Neural progenitor cell (in vitro differentiated cells): ENCODE measurements at regions not wholly inside any gene's neighbourhood (a gene's known extent, or its start where the extent isn't known, plus 50 kb on each side); places are given as distances from the start of the nearest gene placed in this dataset.

Experiments used
- DNase-seq: peaks from one replicate; pipeline ENCODE4 v3.0.0-alpha.2; 2016; ENCODE audit warnings: low spot score
- H2AFZ ChIP-seq: fragments of 200-600 bp; sonication (generic); replicated peaks from 2 replicates; pipeline ENCODE4 v1.6.1; 2016; ENCODE audit warnings: antibody characterized with exemption
- H3F3A ChIP-seq: fragments of 200-600 bp; sonication (generic); 2 replicates; pipeline ENCODE4 v1.6.1; 2016; ENCODE audit warnings: antibody characterized with exemption, low read depth
- H3K27ac ChIP-seq: fragments of 200-600 bp; sonication (generic); 2 replicates; pipeline ENCODE4 v1.5.1; 2016; ENCODE audit warnings: mild to moderate bottlenecking
- H3K27me3 ChIP-seq: fragments of 200-600 bp; sonication (generic); 2 replicates; pipeline ENCODE4 v1.6.1; 2016; ENCODE audit warnings: mild to moderate bottlenecking, moderate library complexity
- H3K36me3 ChIP-seq: fragments of 200-600 bp; sonication (generic); 2 replicates; pipeline ENCODE4 v1.5.1; 2016
- H3K4me1 ChIP-seq: fragments of 200-600 bp; sonication (generic); 2 replicates; pipeline ENCODE4 v1.6.1; 2016; ENCODE audit warnings: mixed run types
- H3K4me2 ChIP-seq: fragments of 200-600 bp; sonication (generic); 2 replicates; pipeline ENCODE4 v1.6.1; 2016
- H3K4me3 ChIP-seq: fragments of 200-600 bp; sonication (generic); 2 replicates; pipeline ENCODE4 v1.5.1; 2016
- H3K79me2 ChIP-seq: fragments of 200-600 bp; sonication (generic); 2 replicates; pipeline ENCODE4 v1.6.1; 2016; ENCODE audit warnings: low read depth
- H3K9ac ChIP-seq: fragments of 200-600 bp; sonication (generic); 2 replicates; pipeline ENCODE4 v1.6.1; 2016
- H3K9me3 ChIP-seq: fragments of 200-600 bp; sonication (generic); 2 replicates; pipeline ENCODE4 v1.5.1; 2016; ENCODE audit warnings: low read depth
- H4K20me1 ChIP-seq: fragments of 200-600 bp; sonication (generic); 2 replicates; pipeline ENCODE4 v1.6.1; 2016; ENCODE audit warnings: low read depth
- H3K27ac Mint-ChIP-seq: 3 replicates; pipeline ENCODE4 v1.8.0; 2021; ENCODE audit warnings: mixed read lengths
- H3K27me3 Mint-ChIP-seq: 2 replicates; pipeline ENCODE4 v1.8.0; 2022; ENCODE audit warnings: low read depth, mild to moderate bottlenecking, inconsistent platforms, moderate library complexity, mixed read lengths; ENCODE audit not compliant: insufficient read depth
- H3K36me3 Mint-ChIP-seq: 3 replicates; pipeline ENCODE4 v1.8.0; 2021; ENCODE audit warnings: mixed read lengths
- H3K4me1 Mint-ChIP-seq: 3 replicates; pipeline ENCODE4 v1.8.0; 2021; ENCODE audit warnings: mixed read lengths
- H3K4me3 Mint-ChIP-seq: 3 replicates; pipeline ENCODE4 v1.8.0; 2021; ENCODE audit warnings: mild to moderate bottlenecking, moderate library complexity, mixed read lengths
- H3K9me3 Mint-ChIP-seq: 3 replicates; pipeline ENCODE4 v1.8.0; 2020; ENCODE audit warnings: mixed read lengths
- EZH2 ChIP-seq: fragments of 200-600 bp; sonication (generic); IDR thresholded peaks from 2 replicates; pipeline ENCODE4 v1.6.1; 2017; ENCODE audit warnings: antibody characterized with exemption, mild to moderate bottlenecking, moderate library complexity
- EZH2phosphoT487 ChIP-seq: fragments of 200-600 bp; sonication (generic); IDR thresholded peaks from 2 replicates; pipeline ENCODE4 v1.6.1; 2017; ENCODE audit warnings: antibody characterized with exemption
- TF ChIP-seq, protein P1 (sequence below): fragments of 200-600 bp; sonication (generic); IDR thresholded peaks from 2 replicates; pipeline ENCODE4 v1.5.1; 2017; ENCODE audit warnings: antibody characterized with exemption, mild to moderate bottlenecking

DNA sequence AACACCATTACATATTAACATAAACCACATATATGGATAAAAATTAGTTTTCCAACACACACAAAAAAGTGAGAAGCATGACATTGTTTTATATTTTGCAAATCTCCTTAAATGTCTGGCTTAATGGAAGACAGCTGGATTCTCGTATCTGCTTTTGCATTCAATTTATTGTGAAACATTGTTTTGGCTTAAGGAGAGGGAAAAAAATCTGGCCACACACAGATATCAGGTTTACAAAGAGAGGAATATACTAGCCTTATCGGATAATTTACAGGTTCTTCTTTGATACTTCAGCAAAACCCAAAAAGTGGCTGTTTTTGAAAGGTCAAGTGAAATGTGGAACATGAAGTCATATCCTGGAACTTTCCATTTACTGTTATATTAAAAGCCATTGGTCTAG lies 523.5 kb upstream of the ARGLU1 start:
- Histone ChIP-seq H3K4me3 (no peak overlapping the region), H3K27ac (no peak overlapping the region), H3K79me2 (no peaks in the 10 kb centered on the region), H3K4me2 (no peak overlapping the region), H3K9me3 (no peaks in the 10 kb centered on the region), H4K20me1 (no peaks in the 10 kb centered on the region), H3F3A (no peaks in the 10 kb centered on the region), H3K4me1 (no peaks in the 10 kb centered on the region), H2AFZ (no peak overlapping the region), H3K9ac (no peak overlapping the region), H3K36me3 (no peaks in the 10 kb centered on the region), H3K27me3 (no peaks in the 10 kb centered on the region)
- TF ChIP-seq, protein P1, sequence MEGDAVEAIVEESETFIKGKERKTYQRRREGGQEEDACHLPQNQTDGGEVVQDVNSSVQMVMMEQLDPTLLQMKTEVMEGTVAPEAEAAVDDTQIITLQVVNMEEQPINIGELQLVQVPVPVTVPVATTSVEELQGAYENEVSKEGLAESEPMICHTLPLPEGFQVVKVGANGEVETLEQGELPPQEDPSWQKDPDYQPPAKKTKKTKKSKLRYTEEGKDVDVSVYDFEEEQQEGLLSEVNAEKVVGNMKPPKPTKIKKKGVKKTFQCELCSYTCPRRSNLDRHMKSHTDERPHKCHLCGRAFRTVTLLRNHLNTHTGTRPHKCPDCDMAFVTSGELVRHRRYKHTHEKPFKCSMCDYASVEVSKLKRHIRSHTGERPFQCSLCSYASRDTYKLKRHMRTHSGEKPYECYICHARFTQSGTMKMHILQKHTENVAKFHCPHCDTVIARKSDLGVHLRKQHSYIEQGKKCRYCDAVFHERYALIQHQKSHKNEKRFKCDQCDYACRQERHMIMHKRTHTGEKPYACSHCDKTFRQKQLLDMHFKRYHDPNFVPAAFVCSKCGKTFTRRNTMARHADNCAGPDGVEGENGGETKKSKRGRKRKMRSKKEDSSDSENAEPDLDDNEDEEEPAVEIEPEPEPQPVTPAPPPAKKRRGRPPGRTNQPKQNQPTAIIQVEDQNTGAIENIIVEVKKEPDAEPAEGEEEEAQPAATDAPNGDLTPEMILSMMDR = no peak
- TF ChIP-seq EZH2phosphoT487 (no peak), EZH2 (no peak)
- Mint-ChIP-seq H3K27me3 (no peaks in the 10 kb centered on the region), H3K36me3 (no peaks in the 10 kb centered on the region), H3K4me1 (no peaks in the 10 kb centered on the region), H3K9me3 (no peaks in the 10 kb centered on the region), H3K4me3 (no peak overlapping the region), H3K27ac (no peak overlapping the region)
- DNase-seq = no peak

GRCh38 chr13:107088061-107088460 lies 520.1 kb upstream of the ARGLU1 start:
- Mint-ChIP-seq H3K4me1 (no peaks in the 10 kb centered on the region), H3K9me3 (no peaks in the 10 kb centered on the region), H3K36me3 (no peaks in the 10 kb centered on the region), H3K4me3 (no peak overlapping the region), H3K27me3 (no peaks in the 10 kb centered on the region), H3K27ac (no peak overlapping the region)
- Histone ChIP-seq H3F3A (no peaks in the 10 kb centered on the region), H3K36me3 (no peaks in the 10 kb centered on the region), H3K4me2 (no peak overlapping the region), H3K4me3 (no peak overlapping the region), H3K27ac (no peak overlapping the region), H3K79me2 (no peaks in the 10 kb centered on the region), H2AFZ (no peak overlapping the region), H3K4me1 (no peaks in the 10 kb centered on the region), H3K9me3 (no peaks in the 10 kb centered on the region), H4K20me1 (no peaks in the 10 kb centered on the region), H3K9ac (no peak overlapping the region), H3K27me3 (no peaks in the 10 kb centered on the region)
- TF ChIP-seq, protein P1 = no peak
- TF ChIP-seq EZH2 = no peak
- no peak for TF ChIP-seq EZH2phosphoT487
- no peak for DNase-seq

DNA sequence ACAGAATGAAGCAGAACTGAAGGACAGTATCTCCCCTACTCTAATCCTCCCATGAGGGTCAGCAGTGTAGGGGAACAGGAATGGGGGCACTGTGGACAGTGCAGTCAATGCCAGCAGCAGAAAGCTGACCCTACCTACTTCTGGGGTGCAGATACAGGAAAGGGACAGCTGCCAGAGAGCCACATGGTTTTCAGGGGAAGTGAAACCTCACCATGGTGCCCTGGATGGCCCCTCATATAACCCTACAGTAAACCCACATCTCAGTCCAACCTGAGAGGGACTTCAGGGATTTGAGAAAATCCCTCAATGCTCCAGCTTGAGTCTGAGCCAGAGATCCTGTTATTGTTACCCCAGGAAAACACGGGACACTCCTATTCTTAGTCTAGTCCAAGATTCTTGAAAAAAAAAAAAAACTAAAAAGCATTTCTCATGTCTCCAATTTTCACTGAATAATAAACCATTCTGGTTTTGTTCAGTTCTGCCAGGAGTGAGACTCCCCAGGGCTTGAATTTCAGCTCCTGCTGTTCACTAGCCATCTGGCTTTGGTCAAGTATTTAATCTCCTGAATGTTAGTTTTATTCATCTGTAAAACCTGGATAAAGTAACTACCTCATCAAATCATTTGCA lies 511.6 kb upstream of the ARGLU1 start:
- DNase-seq = no peak
- Histone ChIP-seq H3K9ac (no peak overlapping the region), H3F3A (no peaks in the 10 kb centered on the region), H3K36me3 (no peaks in the 10 kb centered on the region), H3K4me1 (no peaks in the 10 kb centered on the region), H3K27ac (no peak overlapping the region), H3K9me3 (no peaks in the 10 kb centered on the region), H3K79me2 (no peaks in the 10 kb centered on the region), H4K20me1 (no peaks in the 10 kb centered on the region), H3K27me3 (no peaks in the 10 kb centered on the region), H2AFZ (peak overlapping the region; percentile 26), H3K4me3 (no peak overlapping the region), H3K4me2 (no peak overlapping the region)
- H3K27ac Mint-ChIP-seq = no peak overlapping the region
- peaks cover 2% of the 10 kb centered on the region for H3K36me3 Mint-ChIP-seq
- H3K27me3 Mint-ChIP-seq = peaks cover 5% of the 10 kb centered on the region
- no peak overlapping the region for H3K4me3 Mint-ChIP-seq
- TF ChIP-seq EZH2 = no peak
- TF ChIP-seq, protein P1 = no peak
- no peak for TF ChIP-seq EZH2phosphoT487
- H3K9me3 Mint-ChIP-seq = peaks cover 11% of the 10 kb centered on the region
- peaks cover 4% of the 10 kb centered on the region for H3K4me1 Mint-ChIP-seq
